WI38 (cell line): ENCODE measurements at regions not wholly inside any gene's neighbourhood (a gene's known extent, or its start where the extent isn't known, plus 50 kb on each side); places are given as distances from the start of the nearest gene placed in this dataset.

ENCODE experiments used
- H3K4me3 ChIP-seq: 2 replicates; pipeline ENCODE4 v1.5.1; 2011; ENCODE audit warnings: low read depth, mild to moderate bottlenecking, control low read depth, low read length
- TF ChIP-seq, protein P1 (sequence below): IDR thresholded peaks from 2 replicates; pipeline ENCODE4 v1.5.1; 2012; ENCODE audit warnings: low read depth, mild to moderate bottlenecking, control low read depth, low read length

GRCh38 chr16:79794941-79795340 lies 194.4 kb upstream of the MAF start:
- TF ChIP-seq, protein P1, sequence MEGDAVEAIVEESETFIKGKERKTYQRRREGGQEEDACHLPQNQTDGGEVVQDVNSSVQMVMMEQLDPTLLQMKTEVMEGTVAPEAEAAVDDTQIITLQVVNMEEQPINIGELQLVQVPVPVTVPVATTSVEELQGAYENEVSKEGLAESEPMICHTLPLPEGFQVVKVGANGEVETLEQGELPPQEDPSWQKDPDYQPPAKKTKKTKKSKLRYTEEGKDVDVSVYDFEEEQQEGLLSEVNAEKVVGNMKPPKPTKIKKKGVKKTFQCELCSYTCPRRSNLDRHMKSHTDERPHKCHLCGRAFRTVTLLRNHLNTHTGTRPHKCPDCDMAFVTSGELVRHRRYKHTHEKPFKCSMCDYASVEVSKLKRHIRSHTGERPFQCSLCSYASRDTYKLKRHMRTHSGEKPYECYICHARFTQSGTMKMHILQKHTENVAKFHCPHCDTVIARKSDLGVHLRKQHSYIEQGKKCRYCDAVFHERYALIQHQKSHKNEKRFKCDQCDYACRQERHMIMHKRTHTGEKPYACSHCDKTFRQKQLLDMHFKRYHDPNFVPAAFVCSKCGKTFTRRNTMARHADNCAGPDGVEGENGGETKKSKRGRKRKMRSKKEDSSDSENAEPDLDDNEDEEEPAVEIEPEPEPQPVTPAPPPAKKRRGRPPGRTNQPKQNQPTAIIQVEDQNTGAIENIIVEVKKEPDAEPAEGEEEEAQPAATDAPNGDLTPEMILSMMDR = no peak
- no peak overlapping the region for H3K4me3 ChIP-seq

- no peak overlapping the region for H3K4me3 ChIP-seq
- TF ChIP-seq, protein P1 = no peak
Measured at GRCh38 chr16:79792664-79793351, 192.3 kb upstream of the MAF start.

DNA sequence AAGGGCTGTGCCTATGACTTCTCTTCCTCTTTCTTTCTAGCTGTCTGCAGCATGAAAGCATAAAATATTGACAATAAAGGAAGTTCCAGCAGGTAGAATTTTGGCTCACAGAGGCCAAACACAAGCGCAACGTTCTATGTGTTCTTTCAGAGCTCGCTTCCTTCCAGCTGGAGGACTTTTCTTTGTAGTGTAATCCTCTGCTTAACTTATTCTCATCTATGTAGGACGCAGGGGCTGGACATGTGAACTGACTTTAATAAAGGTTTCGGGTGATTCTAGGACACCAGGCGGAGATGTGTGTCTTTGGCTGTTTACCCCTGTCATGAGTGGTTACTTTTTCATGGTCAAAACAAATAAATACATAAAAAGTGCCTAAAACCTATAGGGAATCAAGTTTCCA lies 191.5 kb upstream of the MAF start:
- no peak overlapping the region for H3K4me3 ChIP-seq
- TF ChIP-seq, protein P1 = no peak

GRCh38 chr16:79790854-79791253 lies 190.3 kb upstream of the MAF start:
- TF ChIP-seq, protein P1 = no peak
- H3K4me3 ChIP-seq = no peak overlapping the region

DNA sequence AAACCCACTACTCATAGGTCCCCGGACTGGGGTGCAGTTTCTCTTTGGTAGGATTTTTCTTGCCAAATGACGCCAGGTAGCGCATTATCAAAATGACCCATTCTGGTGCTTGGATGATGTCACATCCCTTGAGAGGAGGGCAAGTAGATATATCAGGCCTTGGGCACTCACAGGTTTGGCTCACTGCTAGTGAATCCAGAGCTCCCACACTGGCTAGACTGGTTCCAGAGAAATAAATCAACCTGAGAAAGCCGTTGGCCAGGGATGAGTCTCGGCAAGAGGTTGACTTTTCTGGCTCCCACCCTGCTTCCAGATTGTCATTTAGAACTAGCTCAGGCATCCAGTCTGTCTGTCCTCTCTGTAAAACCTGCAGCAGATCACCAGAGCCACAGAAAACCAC lies 188.4 kb upstream of the MAF start:
- TF ChIP-seq, protein P1 = no peak

GRCh38 chr16:79786389-79786788 lies 185.9 kb upstream of the MAF start:
- H3K4me3 ChIP-seq = no peak overlapping the region
- TF ChIP-seq, protein P1 = no peak

More for the DNA sequence above, 188.4 kb upstream of the MAF start:
- H3K4me3 ChIP-seq = no peak overlapping the region

- no peak overlapping the region for H3K4me3 ChIP-seq
- TF ChIP-seq, protein P1 = no peak
Measured at GRCh38 chr16:79784007-79784406, 183.5 kb upstream of the MAF start.
